GM21526 (cell line): ENCODE measurements at regions not wholly inside any gene's neighbourhood (a gene's known extent, or its start where the extent isn't known, plus 50 kb on each side); places are given as distances from the start of the nearest gene placed in this dataset.
"Not testable (repeated sequence)": the region's sequence is repeated elsewhere in the genome, so short reads cannot be mapped to it uniquely, and the experiment has no call there.

Source experiments
- ATAC-seq: cut with Tn5 transposase; IDR thresholded peaks from one replicate; pipeline ENCODE4 v1.9.1; 2021; ENCODE audit warnings: moderate library complexity; ENCODE audit not compliant: unreplicated experiment, low FRiP score

GRCh38 chr10:78591066-78591465, 477.7 kb upstream of the ZMIZ1 start:
- ATAC-seq = no peak

GRCh38 chr10:78594559-78595268, 474.1 kb upstream of the ZMIZ1 start:
- ATAC-seq = no peak

DNA sequence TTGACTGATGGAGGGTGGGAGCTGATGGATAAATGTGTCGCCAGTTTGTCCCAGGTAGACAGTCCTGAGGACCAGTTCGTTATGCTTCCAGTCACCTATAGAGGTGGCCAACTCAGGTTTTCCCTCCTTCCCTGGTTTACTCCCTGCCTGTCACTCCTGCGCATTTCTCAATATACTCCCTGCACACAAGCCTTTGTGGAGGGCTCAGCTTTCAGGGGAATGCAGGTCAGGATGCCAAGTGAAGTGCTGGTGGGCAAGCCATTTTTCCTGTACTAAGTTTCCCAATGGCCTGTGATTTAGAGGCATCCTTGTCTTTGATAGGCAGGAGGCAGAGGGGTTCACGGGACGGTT, 473.5 kb upstream of the ZMIZ1 start:
- no peak for ATAC-seq

GRCh38 chr10:78596556-78596955, 472.2 kb upstream of the ZMIZ1 start:
- ATAC-seq = no peak

DNA sequence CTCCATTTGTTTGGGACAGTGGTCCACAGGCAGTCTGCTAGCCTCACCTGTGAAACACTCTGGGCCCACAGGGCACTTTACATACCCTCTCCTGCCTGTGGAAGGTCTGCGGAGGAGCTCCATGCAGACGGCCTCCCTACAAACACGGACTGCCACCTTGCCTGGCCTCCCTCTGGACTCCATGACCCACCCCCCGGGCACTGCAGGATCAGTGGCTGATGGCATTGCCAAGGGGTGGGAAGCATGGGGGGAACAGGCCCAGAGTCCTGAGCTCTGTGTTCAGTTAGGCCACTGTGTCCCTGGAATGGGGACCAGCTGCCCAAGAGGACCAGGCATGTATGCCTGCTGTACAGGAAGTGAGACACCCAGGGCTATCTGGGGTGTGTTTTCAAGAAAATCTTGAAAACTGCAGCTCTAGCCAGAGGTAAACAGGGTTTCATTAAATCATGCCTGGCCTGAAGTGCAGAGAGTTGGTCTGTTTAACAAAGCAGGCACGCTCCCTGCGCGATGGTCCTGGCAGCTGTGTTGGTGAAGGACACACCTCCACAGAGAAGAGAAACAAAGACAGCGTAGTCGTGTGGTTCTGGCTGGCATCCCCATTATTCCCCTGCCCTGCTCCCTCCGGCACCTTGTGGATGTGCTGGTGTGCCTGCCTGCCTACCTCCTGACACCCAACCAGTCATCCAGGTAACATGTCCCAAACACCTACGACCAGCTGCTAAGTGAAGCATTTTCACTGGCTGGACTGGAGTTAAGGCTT, 470.8 kb upstream of the ZMIZ1 start:
- no peak for ATAC-seq

- no peak for ATAC-seq
These were observed 469.5 kb upstream of the ZMIZ1 start for GRCh38 chr10:78599122-78599853.

GRCh38 chr10:78600121-78600665, 468.6 kb upstream of the ZMIZ1 start:
- no peak for ATAC-seq

DNA sequence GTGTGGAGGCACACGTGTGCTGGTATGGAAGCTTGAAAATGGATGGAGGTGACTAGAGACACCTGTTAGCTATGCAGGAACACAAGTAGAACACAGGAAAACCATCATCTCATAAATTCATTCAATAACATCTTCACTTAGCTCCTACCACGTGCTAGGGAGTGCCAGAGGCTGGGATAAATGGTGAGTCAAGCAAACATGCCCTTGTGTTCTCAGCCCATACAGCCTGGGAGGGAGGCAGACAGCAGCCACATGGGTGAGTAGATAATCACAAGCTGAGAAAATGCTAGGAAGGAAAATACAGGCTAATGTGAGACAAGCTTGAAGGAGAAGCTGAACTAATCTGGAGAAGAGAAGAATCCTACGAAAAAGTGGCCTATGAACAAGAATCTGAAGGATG, 468.0 kb upstream of the ZMIZ1 start:
- ATAC-seq = no peak

- ATAC-seq = no peak
These were observed 466.4 kb upstream of the ZMIZ1 start for GRCh38 chr10:78602201-78602932.

DNA sequence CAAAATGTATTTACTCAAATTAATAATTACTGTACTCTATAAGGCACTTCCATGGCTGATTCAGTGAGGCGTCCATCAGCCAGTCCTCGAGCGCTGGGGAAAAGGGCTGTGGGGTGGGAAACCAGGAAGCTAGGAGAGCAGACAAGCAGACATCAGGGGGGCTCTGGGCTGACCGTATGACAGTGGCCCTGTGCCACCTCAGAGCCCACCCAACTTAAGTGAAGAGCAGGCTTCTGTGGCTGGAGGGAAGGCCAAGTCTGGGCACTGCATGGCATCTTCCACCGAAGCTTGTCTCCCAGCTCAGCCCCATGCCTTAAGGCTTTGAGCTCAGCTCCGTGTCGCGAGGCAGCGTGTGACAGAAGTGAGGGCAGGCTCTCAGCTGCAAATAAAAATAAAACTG, 464.5 kb upstream of the ZMIZ1 start:
- ATAC-seq = no peak

GRCh38 chr10:78604721-78605120, 464.0 kb upstream of the ZMIZ1 start:
- ATAC-seq = no peak

DNA sequence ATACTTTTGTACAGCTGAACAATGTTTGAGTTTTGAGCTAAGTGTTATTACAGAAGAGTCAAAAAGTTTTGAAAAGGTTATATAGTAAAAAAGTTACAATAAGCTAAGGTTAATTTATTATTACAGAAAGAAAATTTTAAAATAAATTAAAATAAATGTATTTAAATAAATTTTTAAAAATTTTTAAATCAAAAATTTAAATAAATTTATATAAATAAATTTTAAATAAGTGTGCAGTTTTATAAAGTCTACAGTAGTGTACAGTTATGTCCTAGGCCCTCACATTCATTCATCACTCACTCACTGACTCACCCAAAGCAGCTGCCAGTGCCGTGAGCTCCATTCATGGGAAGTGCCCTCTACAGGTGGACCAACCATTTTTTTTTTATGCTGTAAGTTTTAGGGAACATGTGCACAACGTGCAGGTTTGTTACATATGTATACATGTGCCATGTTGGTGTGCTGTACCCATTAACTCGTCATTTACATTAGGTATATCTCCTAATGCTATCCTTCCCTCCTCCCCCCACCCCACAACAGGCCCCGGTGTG, 462.9 kb upstream of the ZMIZ1 start:
- no peak for ATAC-seq

DNA sequence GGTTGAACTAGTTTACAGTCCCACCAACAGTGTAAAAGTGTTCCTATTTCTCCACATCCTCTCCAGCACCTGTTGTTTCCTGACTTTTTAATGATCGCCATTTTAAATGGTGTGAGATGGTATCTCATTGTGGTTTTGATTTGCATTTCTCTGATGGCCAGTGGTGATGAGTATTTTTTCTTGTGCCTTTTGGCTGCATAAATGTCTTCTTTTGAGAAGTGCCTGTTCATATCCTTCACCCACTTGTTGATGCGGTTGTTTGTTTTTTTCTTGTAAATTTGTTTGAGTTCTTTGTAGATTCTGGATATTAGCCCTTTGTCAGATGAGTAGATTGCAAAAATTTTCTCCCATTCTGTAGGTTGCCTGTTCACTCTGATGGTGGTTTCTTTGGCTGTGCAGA, 462.0 kb upstream of the ZMIZ1 start:
- ATAC-seq = not testable (repeated sequence)

GRCh38 chr10:78609976-78610375, 458.8 kb upstream of the ZMIZ1 start:
- ATAC-seq = no peak

GRCh38 chr10:78613132-78613531, 455.6 kb upstream of the ZMIZ1 start:
- ATAC-seq = no peak

- no peak for ATAC-seq
These were observed 454.5 kb upstream of the ZMIZ1 start for GRCh38 chr10:78614267-78614666.

GRCh38 chr10:78614744-78615143, 454.0 kb upstream of the ZMIZ1 start:
- ATAC-seq = no peak

DNA sequence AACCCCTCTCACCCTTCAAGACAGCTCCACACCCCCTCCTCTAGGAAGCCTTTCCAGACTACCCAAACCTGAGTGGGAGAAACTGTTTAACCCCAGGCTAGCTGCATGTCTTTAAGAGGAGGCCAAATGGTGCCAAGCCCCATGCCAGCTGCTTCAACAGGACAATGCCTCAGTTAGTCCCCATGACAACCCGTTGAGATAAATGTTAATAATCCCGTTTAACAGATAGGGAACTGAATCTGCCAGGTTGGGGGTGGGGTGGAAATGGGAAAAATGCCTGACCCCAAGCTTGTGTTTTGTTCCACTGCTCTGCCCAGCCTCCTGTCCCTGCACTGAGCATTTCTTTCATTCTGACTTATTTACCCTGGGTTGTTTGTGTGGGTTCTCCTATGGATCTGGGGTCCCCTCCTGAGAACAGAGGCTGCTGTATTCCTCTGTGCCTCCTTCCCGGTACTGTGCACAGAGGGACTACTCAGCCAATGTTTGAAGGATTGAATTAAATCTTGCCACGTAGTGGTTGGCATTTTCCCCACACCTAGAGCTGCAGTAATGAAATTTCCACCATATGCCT, 452.6 kb upstream of the ZMIZ1 start:
- no peak for ATAC-seq

DNA sequence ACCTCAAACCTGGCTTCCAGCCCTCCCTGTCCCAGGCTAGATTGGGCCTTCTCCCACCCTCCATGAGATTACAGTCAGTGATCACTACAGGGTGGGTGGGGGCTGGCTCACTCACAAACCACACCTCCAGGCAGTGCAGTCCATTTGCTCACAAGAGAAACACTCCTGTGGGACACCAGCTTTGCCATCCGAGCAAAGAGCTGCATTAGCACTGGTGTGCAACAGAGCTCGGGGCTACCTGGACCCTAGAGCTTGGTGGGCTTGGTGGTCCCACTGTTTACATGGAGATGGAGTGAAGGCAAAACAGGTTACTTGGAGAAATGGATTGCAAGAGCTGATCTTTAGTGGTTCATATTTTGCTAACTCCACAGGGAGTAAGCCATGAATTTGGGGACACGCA, 451.7 kb upstream of the ZMIZ1 start:
- ATAC-seq = no peak

- no peak for ATAC-seq
These were observed 451.1 kb upstream of the ZMIZ1 start for GRCh38 chr10:78617631-78618030.
